ENCODE measurements at regions not wholly inside any gene's neighbourhood (a gene's known extent, or its start where the extent isn't known, plus 50 kb on each side); places are given as distances from the start of the nearest gene placed in this dataset.
"Not testable (repeated sequence)": the region's sequence is repeated elsewhere in the genome, so short reads cannot be mapped to it uniquely, and the experiment has no call there.

DNA sequence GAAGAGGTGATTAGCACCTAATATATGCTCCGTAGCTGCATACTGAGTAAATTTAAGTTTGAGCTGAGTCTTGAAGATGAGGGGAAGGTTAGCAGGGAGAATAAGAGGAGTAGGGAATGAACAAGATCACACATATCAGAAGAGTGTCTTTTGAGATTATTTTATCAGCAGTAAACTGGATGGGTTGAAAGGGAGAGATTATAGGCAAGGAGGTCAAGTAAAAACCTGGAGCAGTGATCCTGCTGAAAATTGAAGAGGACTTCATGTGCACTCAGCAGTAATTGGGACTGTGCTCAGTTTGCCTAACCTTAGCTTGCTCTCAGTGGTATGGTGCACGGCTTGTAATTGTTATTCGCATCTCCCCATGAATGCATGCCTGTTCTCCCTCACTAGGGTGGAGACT is 79.5 kb upstream of the PICALM start:
- Histone ChIP-seq H3K9me3 (ENCODE audit: low read depth) (no peaks in the 10 kb centered on the region), H3K79me2 (ENCODE audit: insufficient read depth) (no peaks in the 10 kb centered on the region), H3K4me3 (no peak overlapping the region), H3K4me1 (ENCODE audit: insufficient read depth) (peaks cover 31% of the 10 kb centered on the region), H3K4me2 (ENCODE audit: unreplicated experiment) (no peak overlapping the region), H3K27ac (no peak overlapping the region), H4K20me1 (ENCODE audit: insufficient read depth) (no peaks in the 10 kb centered on the region), H2AFZ (no peak overlapping the region), H3K9ac (no peak overlapping the region), H3K36me3 (ENCODE audit: low read depth) (no peaks in the 10 kb centered on the region), H3F3A (ENCODE audit: insufficient read depth) (peaks cover 32% of the 10 kb centered on the region), H3K9me2 (ENCODE audit: insufficient read depth) (no peaks in the 10 kb centered on the region), H3K27me3 (replicated peaks; ENCODE audit: insufficient read depth) (no peaks in the 10 kb centered on the region)
- DNase-seq, result no peak
- no peak for TF ChIP-seq EZH2 (IDR thresholded peaks at IDR 0.05; ENCODE audit: insufficient read depth, poor library complexity, severe bottlenecking)
- TF ChIP-seq EZH2phosphoT487 (IDR thresholded peaks at IDR 0.05; ENCODE audit: insufficient read depth, low read depth), result no peak
- in situ Hi-C loops (cut with MboI), result no loop called here
- WGBS, 2 experiments (ENCODE audit: low coverage in 1 of 2, low lambda C conversion rate in 2 of 2, missing lambda C conversion rate in 2 of 2), result 84 to 90% methylated on average over 3 of the region's 3 CpGs

DNA sequence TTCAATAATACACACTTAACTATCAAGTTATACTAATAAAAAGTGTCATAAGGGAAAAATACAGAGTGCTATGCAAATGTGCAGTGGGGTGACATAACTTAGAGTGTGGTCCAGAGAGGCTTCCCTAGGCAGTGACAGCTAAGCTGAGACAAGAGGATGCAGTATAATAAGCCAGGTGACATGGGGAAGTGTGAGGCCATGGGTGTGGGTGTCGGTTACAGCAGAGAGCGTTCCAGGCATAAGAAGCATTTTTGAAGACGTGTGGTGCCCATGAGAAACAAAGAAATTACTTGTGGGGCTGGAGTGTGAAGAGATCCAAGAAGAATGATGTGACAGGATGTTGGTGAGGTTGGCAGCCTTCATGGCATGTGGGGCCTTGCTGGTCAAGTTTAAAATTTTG is 78.1 kb upstream of the PICALM start:
- H3F3A ChIP-seq (ENCODE audit: insufficient read depth), result peaks cover 22% of the 10 kb centered on the region
- no peak overlapping the region for H2AFZ ChIP-seq
- no peaks in the 10 kb centered on the region for H3K36me3 ChIP-seq (ENCODE audit: low read depth)
- H3K4me3 ChIP-seq, result no peak overlapping the region
- no peaks in the 10 kb centered on the region for H4K20me1 ChIP-seq (ENCODE audit: insufficient read depth)
- H3K27ac ChIP-seq, result no peak overlapping the region
- H3K79me2 ChIP-seq (ENCODE audit: insufficient read depth), result no peaks in the 10 kb centered on the region
- H3K9me3 ChIP-seq (ENCODE audit: low read depth), result no peaks in the 10 kb centered on the region
- H3K27me3 ChIP-seq (replicated peaks; ENCODE audit: insufficient read depth), result no peaks in the 10 kb centered on the region
- H3K9ac ChIP-seq, result no peak overlapping the region
- 75% methylated on average over 3 of the region's 3 CpGs for WGBS, 2 experiments (ENCODE audit: low coverage in 1 of 2, low lambda C conversion rate in 2 of 2, missing lambda C conversion rate in 2 of 2)
- H3K4me1 ChIP-seq (ENCODE audit: insufficient read depth), result peaks cover 18% of the 10 kb centered on the region
- H3K4me2 ChIP-seq (ENCODE audit: unreplicated experiment), result no peak overlapping the region
- TF ChIP-seq EZH2phosphoT487 (IDR thresholded peaks at IDR 0.05; ENCODE audit: insufficient read depth, low read depth) (no peak), EZH2 (IDR thresholded peaks at IDR 0.05; ENCODE audit: insufficient read depth, poor library complexity, severe bottlenecking) (no peak)
- in situ Hi-C loops (cut with MboI), result no loop called here
- no peak for DNase-seq
- no peaks in the 10 kb centered on the region for H3K9me2 ChIP-seq (ENCODE audit: insufficient read depth)

DNA sequence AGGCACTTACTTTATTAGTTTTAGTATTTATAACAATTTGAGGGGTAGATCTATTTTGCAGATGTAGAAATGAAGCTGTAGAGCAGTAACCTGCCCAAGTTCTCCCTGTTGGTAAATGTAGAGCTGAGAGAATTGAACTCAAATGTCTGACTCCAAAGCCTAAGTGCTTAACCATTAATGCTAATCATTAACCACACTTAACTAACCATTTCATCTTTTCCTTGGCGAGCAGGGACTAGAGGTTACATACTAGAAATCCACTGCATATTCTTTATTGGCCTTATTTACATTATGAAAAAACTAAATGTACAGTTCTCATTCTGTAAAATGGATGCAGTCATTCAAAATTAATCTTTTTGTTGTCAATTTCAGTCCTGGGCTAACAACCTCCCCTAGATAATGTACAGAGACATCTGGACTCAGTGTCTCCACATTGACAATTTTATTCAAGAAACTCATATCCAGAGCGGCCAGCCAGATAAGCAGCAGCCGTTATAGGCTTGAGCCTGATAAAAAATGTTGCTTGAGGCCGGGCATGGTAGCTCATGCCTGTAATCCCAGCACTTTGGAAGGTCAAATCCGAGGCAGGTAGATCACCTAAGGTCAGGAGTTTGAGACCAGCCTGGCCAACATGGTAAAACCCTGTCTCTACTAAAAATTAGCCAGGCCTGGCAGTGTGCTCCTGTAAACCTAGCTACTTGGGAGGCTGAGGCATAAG is 76.7 kb upstream of the PICALM start:
- Histone ChIP-seq H3K4me2 (ENCODE audit: unreplicated experiment) (no peak overlapping the region), H3F3A (ENCODE audit: insufficient read depth) (peaks cover 10% of the 10 kb centered on the region; the same call in 1 of the 2 replicates), H3K9me2 (ENCODE audit: insufficient read depth) (no peaks in the 10 kb centered on the region), H3K4me1 (ENCODE audit: insufficient read depth) (peaks cover 12% of the 10 kb centered on the region), H3K27me3 (replicated peaks; ENCODE audit: insufficient read depth) (no peaks in the 10 kb centered on the region), H3K27ac (no peak overlapping the region), H3K9me3 (ENCODE audit: low read depth) (no peaks in the 10 kb centered on the region), H2AFZ (no peak overlapping the region), H3K4me3 (no peak overlapping the region), H3K79me2 (ENCODE audit: insufficient read depth) (no peaks in the 10 kb centered on the region), H3K36me3 (ENCODE audit: low read depth) (no peaks in the 10 kb centered on the region), H4K20me1 (ENCODE audit: insufficient read depth) (no peaks in the 10 kb centered on the region), H3K9ac (no peak overlapping the region)
- in situ Hi-C loops (cut with MboI), result no loop called here
- TF ChIP-seq EZH2 (IDR thresholded peaks at IDR 0.05; ENCODE audit: insufficient read depth, poor library complexity, severe bottlenecking) (no peak), EZH2phosphoT487 (IDR thresholded peaks at IDR 0.05; ENCODE audit: insufficient read depth, low read depth) (no peak)
- 73 to 76% methylated on average over 5 of the region's 5 CpGs for WGBS, 2 experiments (ENCODE audit: low coverage in 1 of 2, low lambda C conversion rate in 2 of 2, missing lambda C conversion rate in 2 of 2)
- no peak for DNase-seq

DNA sequence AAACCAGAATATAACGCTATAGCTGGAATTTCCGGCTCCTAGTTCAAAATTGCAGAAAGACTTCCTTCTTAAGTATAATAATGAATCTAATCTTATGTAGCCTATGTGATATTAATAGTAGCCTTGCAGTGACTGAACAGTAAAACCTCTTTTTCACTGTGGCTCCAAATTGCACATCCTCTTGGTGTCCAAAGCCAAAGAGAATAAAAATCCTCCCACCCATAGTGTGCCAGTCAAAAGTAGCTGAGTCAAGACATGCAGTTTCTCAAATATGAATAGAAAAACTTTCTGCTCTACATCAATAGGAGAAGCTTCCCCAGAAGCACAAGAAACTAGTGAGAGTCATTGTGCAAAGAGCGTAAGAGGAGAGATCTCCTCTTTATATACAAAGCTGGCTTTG is 76.0 kb upstream of the PICALM start:
- H3K9me3 ChIP-seq (ENCODE audit: low read depth), result no peaks in the 10 kb centered on the region
- no peak overlapping the region for H3K27ac ChIP-seq
- H3K4me2 ChIP-seq (ENCODE audit: unreplicated experiment), result no peak overlapping the region
- in situ Hi-C loops (cut with MboI), result no loop called here
- no peaks in the 10 kb centered on the region for H4K20me1 ChIP-seq (ENCODE audit: insufficient read depth)
- H3K79me2 ChIP-seq (ENCODE audit: insufficient read depth), result no peaks in the 10 kb centered on the region
- no peaks in the 10 kb centered on the region for H3K36me3 ChIP-seq (ENCODE audit: low read depth)
- no peak overlapping the region for H2AFZ ChIP-seq
- no peaks in the 10 kb centered on the region for H3K27me3 ChIP-seq (replicated peaks; ENCODE audit: insufficient read depth)
- H3K9ac ChIP-seq, result no peak overlapping the region
- 88 to 92% methylated on average over 3 of the region's 3 CpGs for WGBS, 2 experiments (ENCODE audit: low coverage in 1 of 2, low lambda C conversion rate in 2 of 2, missing lambda C conversion rate in 2 of 2)
- TF ChIP-seq EZH2phosphoT487 (IDR thresholded peaks at IDR 0.05; ENCODE audit: insufficient read depth, low read depth), result no peak
- TF ChIP-seq EZH2 (IDR thresholded peaks at IDR 0.05; ENCODE audit: insufficient read depth, poor library complexity, severe bottlenecking), result no peak
- peaks cover 4% of the 10 kb centered on the region; the same call in 1 of the 2 replicates for H3F3A ChIP-seq (ENCODE audit: insufficient read depth)
- H3K9me2 ChIP-seq (ENCODE audit: insufficient read depth), result no peaks in the 10 kb centered on the region
- DNase-seq, result no peak
- H3K4me1 ChIP-seq (ENCODE audit: insufficient read depth), result peaks cover 8% of the 10 kb centered on the region; the same call in 1 of the 2 replicates
- no peak overlapping the region for H3K4me3 ChIP-seq

DNA sequence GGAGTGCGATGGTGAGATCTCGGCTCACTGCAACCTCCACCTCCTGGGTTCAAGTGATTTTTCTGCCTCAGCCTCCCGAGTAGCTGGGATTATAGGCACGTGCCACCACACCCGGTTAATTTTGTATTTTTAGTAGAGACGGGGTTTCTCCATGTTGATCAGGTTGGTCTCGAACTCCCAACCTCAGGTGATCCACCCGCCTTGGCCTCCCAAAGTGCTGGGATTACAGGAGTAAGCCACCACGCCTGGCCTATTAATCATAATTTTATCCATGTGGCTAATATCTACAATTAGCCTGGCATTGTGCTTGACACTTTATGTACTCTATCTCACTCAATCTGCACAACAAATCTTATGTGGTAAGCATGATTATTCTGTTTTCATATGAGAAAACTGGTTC is 75.2 kb upstream of the PICALM start:
- H3K4me2 ChIP-seq (ENCODE audit: unreplicated experiment); H3F3A ChIP-seq (ENCODE audit: insufficient read depth); H3K27ac ChIP-seq; DNase-seq; H3K9me2 ChIP-seq (ENCODE audit: insufficient read depth); H3K36me3 ChIP-seq (ENCODE audit: low read depth); H3K4me1 ChIP-seq (ENCODE audit: insufficient read depth); H4K20me1 ChIP-seq (ENCODE audit: insufficient read depth); H3K79me2 ChIP-seq (ENCODE audit: insufficient read depth); H3K27me3 ChIP-seq (replicated peaks; ENCODE audit: insufficient read depth); in situ Hi-C loops (cut with MboI); H3K9ac ChIP-seq; H3K9me3 ChIP-seq (ENCODE audit: low read depth); H3K4me3 ChIP-seq; H2AFZ ChIP-seq: not testable (repeated sequence)
- WGBS, 2 experiments (ENCODE audit: low coverage in 1 of 2, low lambda C conversion rate in 2 of 2, missing lambda C conversion rate in 2 of 2), result 84 to 88% methylated on average over 9 of the region's 9 CpGs
